Stomach (tissue), 8 donors: ENCODE measurements at regions not wholly inside any gene's neighbourhood (a gene's known extent, or its start where the extent isn't known, plus 50 kb on each side); places are given as distances from the start of the nearest gene placed in this dataset.

Source experiments
- DNase-seq, 2 donors: peaks; one replicate each; pipeline versions ENCODE4 v3.0.0 to v3.0.0-alpha.2; 2013 to 2019
- H3K27ac ChIP-seq, 5 donors: fragments of 200-600 bp in 4 of 5; sonication (generic) in 4 of 5; one replicate each; pipeline ENCODE4 v1.5.1; 2013 to 2019; ENCODE audit warnings: mild to moderate bottlenecking in 1 of 5, moderate library complexity in 1 of 5
- H3K27me3 ChIP-seq, 3 donors: fragments of 200-600 bp; sonication (generic); one replicate each; pipeline ENCODE4 v1.5.1; 2017 to 2019; ENCODE audit warnings: mixed run types in 1 of 3
- H3K36me3 ChIP-seq, 4 donors: fragments of 200-600 bp; sonication (generic); 1 replicate in 3 of 4; 2 replicates in 1 of 4; pipeline ENCODE4 v1.5.1; 2016 to 2019
- H3K4me1 ChIP-seq, 4 donors: fragments of 200-600 bp; sonication (generic); one replicate each; pipeline ENCODE4 v1.5.1; 2016 to 2019
- H3K4me3 ChIP-seq, 4 donors: fragments of 200-600 bp; sonication (generic) in 3 of 4; one replicate each; pipeline ENCODE4 v1.5.1; 2016 to 2019; ENCODE audit warnings: mild to moderate bottlenecking in 1 of 4
- H3K9me3 ChIP-seq, 4 donors: fragments of 200-600 bp; sonication (generic); one replicate each; pipeline ENCODE4 v1.5.1; 2016 to 2019
- CTCF ChIP-seq, 7 experiments: fragments of 450-650 bp in 4 of 7; fragments of 200-600 bp in 3 of 7; sonication (generic) in 3 of 7; IDR thresholded peaks; one replicate each; pipeline ENCODE4 v1.5.1; 2016 to 2019; ENCODE audit warnings: antibody characterized with exemption in 7 of 7, control low read depth in 2 of 7, mild to moderate bottlenecking in 1 of 7
- EP300 ChIP-seq: sonication (generic); formaldehyde crosslinking; IDR thresholded peaks from one replicate; pipeline ENCODE4 v1.6.1; 2017; ENCODE audit warnings: antibody characterized with exemption
- POLR2A ChIP-seq, 4 donors: fragments of 450-650 bp; IDR thresholded peaks; one replicate each; pipeline ENCODE4 v1.6.1; 2016; ENCODE audit warnings: antibody characterized with exemption in 4 of 4, control low read depth in 2 of 4, mild to moderate bottlenecking in 1 of 4, moderate library complexity in 1 of 4
- POLR2AphosphoS5 ChIP-seq, 3 donors: sonication (generic); formaldehyde crosslinking; IDR thresholded peaks; one replicate each; pipeline ENCODE4 v1.6.1; 2016; ENCODE audit warnings: antibody characterized with exemption in 3 of 3
- WGBS, 5 donors: extraction: QIAGEN DNeasy Blood & Tissue Kit in 3 of 5; methylation state at CpG; one replicate each; pipeline versions ENCODE4 v1.1.5 to v1.1.7; 2013 to 2018; 5-methylcytosine and 5-hydroxymethylcytosine counted together
- intact Hi-C: fragments of 100-400 bp; cut with DNase I; formaldehyde crosslinking; loops from one replicate; pipeline ENCODE4 v1.15.1; 2023; ENCODE audit warnings: low total_unique reads
- donor health status: healthy with polysubstance abuse.
- donor health status: Bipolar disorder and iron deficiency.
- donor health status: healthy.

- Histone ChIP-seq H3K4me1 (no peaks in the 10 kb centered on the region), H3K27me3 (no peaks in the 10 kb centered on the region), H3K36me3 (no peaks in the 10 kb centered on the region), H3K4me3 (no peak overlapping the region), H3K27ac (no peak overlapping the region), H3K9me3 (no peaks in the 10 kb centered on the region)
- 68 to 91% (median 84%) methylated on average over 1 of the region's 1 CpG for WGBS, 5 donors
- TF ChIP-seq EP300 (no peak), CTCF (IDR thresholded peaks at IDR 0.05) (no peak), POLR2A (IDR thresholded peaks at IDR 0.05) (no peak), POLR2AphosphoS5 (IDR thresholded peaks at IDR 0.05) (no peak)
- intact Hi-C loops = no loop called here
- no peak for DNase-seq
Measured at GRCh38 chr9:88026118-88026479, 51.8 kb upstream of the CDK20 start.

DNA sequence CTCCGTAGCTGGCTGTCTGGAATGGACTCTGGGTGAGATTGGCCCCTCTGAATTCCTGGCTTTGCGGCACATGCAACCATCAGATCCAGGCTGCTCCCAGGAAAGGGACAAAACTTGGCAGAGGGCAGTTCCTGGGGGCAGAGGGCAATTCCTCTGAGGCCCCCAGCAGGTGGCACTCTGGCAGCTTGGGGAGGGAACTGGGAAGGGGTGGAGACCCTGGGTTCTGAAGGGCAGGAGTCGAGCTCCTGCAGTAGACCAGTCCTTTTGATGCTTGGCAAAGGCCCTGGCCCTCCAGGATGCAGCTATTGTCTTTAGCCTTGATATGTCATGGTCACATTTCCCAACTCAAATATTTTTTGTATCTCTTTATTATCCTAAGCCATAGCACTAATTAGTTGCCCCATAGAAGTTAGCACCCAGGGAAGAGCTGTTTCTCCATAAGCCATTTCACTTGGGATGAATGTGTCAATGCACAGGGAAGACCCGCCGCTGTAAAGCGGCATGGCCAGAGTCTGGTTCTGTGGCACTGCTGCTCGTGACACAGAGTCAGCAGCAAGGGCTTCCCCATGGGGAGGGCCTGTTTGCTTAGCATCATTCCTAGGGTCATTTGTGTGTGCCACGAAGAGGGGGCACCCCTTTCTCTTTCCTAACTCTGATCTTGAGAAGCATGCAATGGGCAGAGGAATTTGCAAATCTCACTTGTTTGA, 51.2 kb upstream of the CDK20 start:
- no peak overlapping the region for H3K27ac ChIP-seq
- H3K9me3 ChIP-seq = no peaks in the 10 kb centered on the region
- no peaks in the 10 kb centered on the region for H3K4me1 ChIP-seq
- H3K36me3 ChIP-seq = no peaks in the 10 kb centered on the region
- no peaks in the 10 kb centered on the region for H3K27me3 ChIP-seq
- DNase-seq = no peak
- 82 to 89% (median 86%) methylated on average over 6 to 8 of the region's 8 CpGs for WGBS, 5 donors
- H3K4me3 ChIP-seq = no peak overlapping the region
- intact Hi-C loops = no loop called here
- TF ChIP-seq CTCF (IDR thresholded peaks at IDR 0.05) = no peak
- TF ChIP-seq POLR2AphosphoS5 (IDR thresholded peaks at IDR 0.05) = no peak
- no peak for TF ChIP-seq EP300
- TF ChIP-seq POLR2A (IDR thresholded peaks at IDR 0.05) = no peak

GRCh38 chr9:88024896-88025295, 50.6 kb upstream of the CDK20 start:
- Histone ChIP-seq H3K9me3 (no peaks in the 10 kb centered on the region), H3K27ac (no peak overlapping the region), H3K4me3 (no peak overlapping the region), H3K4me1 (no peaks in the 10 kb centered on the region), H3K36me3 (no peaks in the 10 kb centered on the region), H3K27me3 (no peaks in the 10 kb centered on the region)
- intact Hi-C loops = no loop called here
- WGBS, 5 donors = 72 to 85% (median 80%) methylated on average over 4 of the region's 4 CpGs
- no peak for TF ChIP-seq EP300
- no peak for TF ChIP-seq CTCF (IDR thresholded peaks at IDR 0.05)
- no peak for TF ChIP-seq POLR2AphosphoS5 (IDR thresholded peaks at IDR 0.05)
- no peak for TF ChIP-seq POLR2A (IDR thresholded peaks at IDR 0.05)
- no peak for DNase-seq
